ENCODE measurements at regions not wholly inside any gene's neighbourhood (a gene's known extent, or its start where the extent isn't known, plus 50 kb on each side); places are given as distances from the start of the nearest gene placed in this dataset.

DNA sequence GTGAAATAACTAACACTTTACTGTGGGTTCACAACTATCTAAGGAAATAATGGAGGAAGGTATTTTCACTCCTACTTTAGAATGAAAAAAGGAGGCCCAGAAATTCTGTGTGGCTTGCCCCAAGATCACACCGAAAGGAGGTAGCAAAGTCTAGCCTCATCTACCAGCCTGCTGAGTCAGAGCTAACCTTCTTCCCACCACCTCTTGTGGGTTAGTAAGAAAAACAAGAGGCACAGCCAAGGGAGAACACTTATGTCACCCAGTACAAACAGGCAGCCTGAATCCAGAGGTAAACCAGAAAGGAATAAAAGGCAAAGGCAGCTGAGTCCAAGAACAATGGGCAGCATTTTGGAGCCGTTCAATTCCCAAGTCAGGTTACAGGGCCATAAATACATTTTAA, 91.9 kb upstream of the RASEF start:
- Histone ChIP-seq H3K9ac (ENCODE audit: low read length) (peak overlapping the region; percentile 9), H3K79me2 (ENCODE audit: insufficient read depth, low read length) (no peaks in the 10 kb centered on the region), H3K4me2 (ENCODE audit: low read length) (peak overlapping the region; percentile 60), H3K36me3 (ENCODE audit: insufficient read depth, low read length) (no peaks in the 10 kb centered on the region), H4K20me1 (ENCODE audit: insufficient read depth, low read length) (no peaks in the 10 kb centered on the region), H3K27ac (ENCODE audit: low read depth, low read length) (peak overlapping the region; percentile 52), H2AFZ (ENCODE audit: low read depth, low read length) (no peak overlapping the region), H3K27me3 (ENCODE audit: insufficient read depth, low read length) (no peaks in the 10 kb centered on the region), H3K9me3 (ENCODE audit: insufficient read depth, low read depth, low read length) (no peaks in the 10 kb centered on the region), H3K4me3 (ENCODE audit: insufficient read depth, low read depth, low read length) (no peak overlapping the region), H3K4me1 (ENCODE audit: insufficient read depth, low read length) (peaks cover 20% of the 10 kb centered on the region)
- no peaks in the 10 kb centered on the region for H3K36me3 Mint-ChIP-seq (ENCODE audit: low read depth, unreplicated experiment)
- no peak overlapping the region for H3K4me3 Mint-ChIP-seq (ENCODE audit: unreplicated experiment)
- peak overlapping the region; percentile 94 for H3K27ac Mint-ChIP-seq (ENCODE audit: unreplicated experiment)
- no peak for TF ChIP-seq EZH2 (IDR thresholded peaks at IDR 0.05; ENCODE audit: insufficient read depth, low read length)
- TF ChIP-seq, protein P1, sequence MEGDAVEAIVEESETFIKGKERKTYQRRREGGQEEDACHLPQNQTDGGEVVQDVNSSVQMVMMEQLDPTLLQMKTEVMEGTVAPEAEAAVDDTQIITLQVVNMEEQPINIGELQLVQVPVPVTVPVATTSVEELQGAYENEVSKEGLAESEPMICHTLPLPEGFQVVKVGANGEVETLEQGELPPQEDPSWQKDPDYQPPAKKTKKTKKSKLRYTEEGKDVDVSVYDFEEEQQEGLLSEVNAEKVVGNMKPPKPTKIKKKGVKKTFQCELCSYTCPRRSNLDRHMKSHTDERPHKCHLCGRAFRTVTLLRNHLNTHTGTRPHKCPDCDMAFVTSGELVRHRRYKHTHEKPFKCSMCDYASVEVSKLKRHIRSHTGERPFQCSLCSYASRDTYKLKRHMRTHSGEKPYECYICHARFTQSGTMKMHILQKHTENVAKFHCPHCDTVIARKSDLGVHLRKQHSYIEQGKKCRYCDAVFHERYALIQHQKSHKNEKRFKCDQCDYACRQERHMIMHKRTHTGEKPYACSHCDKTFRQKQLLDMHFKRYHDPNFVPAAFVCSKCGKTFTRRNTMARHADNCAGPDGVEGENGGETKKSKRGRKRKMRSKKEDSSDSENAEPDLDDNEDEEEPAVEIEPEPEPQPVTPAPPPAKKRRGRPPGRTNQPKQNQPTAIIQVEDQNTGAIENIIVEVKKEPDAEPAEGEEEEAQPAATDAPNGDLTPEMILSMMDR (IDR thresholded peaks at IDR 0.05; ENCODE audit: insufficient read depth, low read depth, low read length): no peak
- no peak for FAIRE-seq
- peaks cover 3% of the 10 kb centered on the region for H3K9me3 Mint-ChIP-seq (ENCODE audit: unreplicated experiment)
- peaks cover 31% of the 10 kb centered on the region for H3K4me1 Mint-ChIP-seq (ENCODE audit: low read depth, unreplicated experiment)
- DNase-seq (ENCODE audit: low read depth): peak; percentile 92
- no peaks in the 10 kb centered on the region for H3K27me3 Mint-ChIP-seq (ENCODE audit: low read depth, unreplicated experiment)

DNA sequence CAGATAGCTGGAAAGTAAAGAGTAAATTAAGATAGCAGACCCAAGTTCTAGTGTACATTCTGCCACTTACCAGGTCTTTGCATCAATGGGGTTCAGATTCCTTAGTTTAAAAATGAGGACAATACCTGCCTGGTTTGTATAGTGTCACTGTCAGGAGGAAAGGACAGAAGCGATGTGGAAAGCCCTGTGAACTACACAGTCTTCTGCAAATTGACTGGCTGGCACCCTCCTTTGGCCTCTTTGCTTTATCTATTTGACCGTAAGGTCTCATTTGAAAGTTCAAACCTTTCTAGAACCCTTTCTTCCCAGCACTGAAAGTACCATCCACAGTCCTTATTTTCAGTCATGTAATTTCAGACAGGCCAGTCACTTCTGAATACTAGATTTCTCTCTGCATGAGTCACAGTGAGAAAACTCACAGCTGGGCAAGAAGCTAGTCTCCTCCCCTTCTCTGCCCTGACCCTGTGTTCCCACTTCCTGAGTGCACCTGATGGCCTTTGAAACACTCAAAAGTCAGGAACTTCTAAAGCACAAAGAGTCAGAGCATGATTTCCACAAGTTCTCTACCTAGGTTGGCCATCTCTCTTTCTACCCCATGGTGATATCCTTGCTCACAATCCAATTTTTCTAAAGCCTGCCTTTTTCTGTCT, 91.3 kb upstream of the RASEF start:
- Mint-ChIP-seq H3K27me3 (ENCODE audit: low read depth, unreplicated experiment) (no peaks in the 10 kb centered on the region), H3K9me3 (ENCODE audit: unreplicated experiment) (no peaks in the 10 kb centered on the region), H3K27ac (ENCODE audit: unreplicated experiment) (peak overlapping the region; percentile 94), H3K4me3 (ENCODE audit: unreplicated experiment) (no peak overlapping the region), H3K4me1 (ENCODE audit: low read depth, unreplicated experiment) (peaks cover 31% of the 10 kb centered on the region), H3K36me3 (ENCODE audit: low read depth, unreplicated experiment) (no peaks in the 10 kb centered on the region)
- DNase-seq (ENCODE audit: low read depth): peak; percentile 78
- no peaks in the 10 kb centered on the region for H3K79me2 ChIP-seq (ENCODE audit: insufficient read depth, low read length)
- no peak overlapping the region for H2AFZ ChIP-seq (ENCODE audit: low read depth, low read length)
- H3K4me2 ChIP-seq (ENCODE audit: low read length): peak overlapping the region; percentile 60
- H3K36me3 ChIP-seq (ENCODE audit: insufficient read depth, low read length): no peaks in the 10 kb centered on the region
- H3K9ac ChIP-seq (ENCODE audit: low read length): peak overlapping the region; percentile 9
- no peaks in the 10 kb centered on the region for H4K20me1 ChIP-seq (ENCODE audit: insufficient read depth, low read length)
- no peaks in the 10 kb centered on the region for H3K27me3 ChIP-seq (ENCODE audit: insufficient read depth, low read length)
- H3K4me1 ChIP-seq (ENCODE audit: insufficient read depth, low read length): peaks cover 20% of the 10 kb centered on the region
- peak overlapping the region; percentile 52 for H3K27ac ChIP-seq (ENCODE audit: low read depth, low read length)
- no peak for TF ChIP-seq EZH2 (IDR thresholded peaks at IDR 0.05; ENCODE audit: insufficient read depth, low read length)
- TF ChIP-seq, protein P1 (IDR thresholded peaks at IDR 0.05; ENCODE audit: insufficient read depth, low read depth, low read length): no peak
- H3K4me3 ChIP-seq (ENCODE audit: insufficient read depth, low read depth, low read length): no peak overlapping the region
- H3K9me3 ChIP-seq (ENCODE audit: insufficient read depth, low read depth, low read length): no peaks in the 10 kb centered on the region
- no peak for FAIRE-seq

DNA sequence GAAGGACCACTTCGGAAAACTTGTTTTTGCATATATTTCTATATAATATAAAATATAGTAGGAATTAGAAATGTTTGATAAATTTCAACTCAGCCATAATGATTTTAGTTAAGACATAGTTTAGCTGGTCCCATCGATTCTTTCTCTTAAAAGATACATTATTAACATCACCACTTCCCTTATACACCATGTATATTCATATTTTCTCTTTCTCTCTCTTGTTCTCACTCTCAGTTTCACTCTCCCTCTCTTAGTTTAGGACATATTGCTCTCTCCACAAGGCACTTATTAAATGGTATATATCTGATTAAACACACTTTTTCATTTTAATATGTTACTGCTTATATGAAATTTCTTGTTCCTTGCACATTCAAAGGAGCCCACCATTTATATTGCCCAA, 90.1 kb upstream of the RASEF start:
- no peaks in the 10 kb centered on the region for H3K27me3 ChIP-seq (ENCODE audit: insufficient read depth, low read length)
- H3K4me3 Mint-ChIP-seq (ENCODE audit: unreplicated experiment): no peak overlapping the region
- peaks cover 31% of the 10 kb centered on the region for H3K4me1 Mint-ChIP-seq (ENCODE audit: low read depth, unreplicated experiment)
- H3K9ac ChIP-seq (ENCODE audit: low read length): no peak overlapping the region
- DNase-seq (ENCODE audit: low read depth) (no peak), FAIRE-seq (no peak)
- H4K20me1 ChIP-seq (ENCODE audit: insufficient read depth, low read length): no peaks in the 10 kb centered on the region
- no peak overlapping the region for H3K4me3 ChIP-seq (ENCODE audit: insufficient read depth, low read depth, low read length)
- H3K27ac ChIP-seq (ENCODE audit: low read depth, low read length): no peak overlapping the region
- H3K9me3 Mint-ChIP-seq (ENCODE audit: unreplicated experiment): no peaks in the 10 kb centered on the region
- H3K36me3 Mint-ChIP-seq (ENCODE audit: low read depth, unreplicated experiment): no peaks in the 10 kb centered on the region
- H3K36me3 ChIP-seq (ENCODE audit: insufficient read depth, low read length): no peaks in the 10 kb centered on the region
- no peaks in the 10 kb centered on the region for H3K9me3 ChIP-seq (ENCODE audit: insufficient read depth, low read depth, low read length)
- no peaks in the 10 kb centered on the region for H3K27me3 Mint-ChIP-seq (ENCODE audit: low read depth, unreplicated experiment)
- no peak overlapping the region for H3K4me2 ChIP-seq (ENCODE audit: low read length)
- TF ChIP-seq EZH2 (IDR thresholded peaks at IDR 0.05; ENCODE audit: insufficient read depth, low read length): no peak
- TF ChIP-seq, protein P1 (IDR thresholded peaks at IDR 0.05; ENCODE audit: insufficient read depth, low read depth, low read length): no peak
- H2AFZ ChIP-seq (ENCODE audit: low read depth, low read length): no peak overlapping the region
- H3K27ac Mint-ChIP-seq (ENCODE audit: unreplicated experiment): no peak overlapping the region
- H3K4me1 ChIP-seq (ENCODE audit: insufficient read depth, low read length): peaks cover 20% of the 10 kb centered on the region
- no peaks in the 10 kb centered on the region for H3K79me2 ChIP-seq (ENCODE audit: insufficient read depth, low read length)
